Caco-2 (cell line): ENCODE measurements at regions not wholly inside any gene's neighbourhood (a gene's known extent, or its start where the extent isn't known, plus 50 kb on each side); places are given as distances from the start of the nearest gene placed in this dataset.
A peak's percentile ranks its signal among the peaks of the same experiment; 100 is the strongest.

Experiments
- BruUV-seq: library from RNA; stranded (reverse); fragments of 400-500 nt; replicated peaks from 2 replicates; lab custom pipeline; 2021; lab: Mats Ljungman, UMichigan
- CTCF ChIA-PET: fragments of 300-600 bp; sonication (Branson Sonifier 250); formaldehyde crosslinking; loops from one replicate; lab custom pipeline; 2022; ENCODE audit warnings: antibody characterized with exemption; lab: Charles Lee
- POLR2A ChIA-PET: fragments of 300-600 bp; sonication (Branson Sonifier 250); formaldehyde crosslinking; loops from one replicate; lab custom pipeline; 2022; ENCODE audit warnings: antibody characterized with exemption; lab: Charles Lee
- DNase-seq, 2 experiments: peaks; one replicate each; pipeline versions ENCODE4 v3.0.0 to v3.0.0-alpha.2; 2020 to 2022
- H3K27me3 ChIP-seq: replicated peaks from 2 replicates; pipeline ENCODE4 v1.6.0; 2011; ENCODE audit warnings: low read length; ENCODE audit not compliant: control insufficient read depth, insufficient read depth
- H3K36me3 ChIP-seq: 2 replicates; pipeline ENCODE4 v1.5.1; 2011; ENCODE audit warnings: low read length; ENCODE audit not compliant: control insufficient read depth, insufficient read depth
- H3K4me1 ChIP-seq: fragments of 250-450 bp; sonication (Bioruptor Pico); 2 replicates; pipeline ENCODE4 v1.5.1; 2020; ENCODE audit warnings: mild to moderate bottlenecking
- H3K4me3 ChIP-seq: 2 replicates; pipeline ENCODE4 v1.5.1; 2011; ENCODE audit warnings: low read depth, mild to moderate bottlenecking, control low read depth, low read length
- H3K9me3 ChIP-seq: fragments of 250-450 bp; sonication (Bioruptor Pico); 2 replicates; pipeline ENCODE4 v1.5.1; 2020; ENCODE audit warnings: mild to moderate bottlenecking, moderate library complexity
- H3K27ac Mint-ChIP-seq: one replicate; pipeline ENCODE4 v1.8.0; 2022; ENCODE audit warnings: mixed read lengths; ENCODE audit not compliant: unreplicated experiment
- H3K27me3 Mint-ChIP-seq: one replicate; pipeline ENCODE4 v1.8.0; 2022; ENCODE audit warnings: mixed read lengths; ENCODE audit not compliant: insufficient read depth, unreplicated experiment
- H3K36me3 Mint-ChIP-seq: one replicate; pipeline ENCODE4 v1.8.0; 2022; ENCODE audit warnings: mild to moderate bottlenecking, mixed read lengths; ENCODE audit not compliant: insufficient read depth, unreplicated experiment
- H3K4me1 Mint-ChIP-seq: one replicate; pipeline ENCODE4 v1.8.0; 2022; ENCODE audit warnings: low read depth, mixed read lengths; ENCODE audit not compliant: unreplicated experiment
- H3K4me3 Mint-ChIP-seq: one replicate; pipeline ENCODE4 v1.8.0; 2022; ENCODE audit warnings: mild to moderate bottlenecking, moderate library complexity, mixed read lengths; ENCODE audit not compliant: unreplicated experiment
- H3K9me3 Mint-ChIP-seq: one replicate; pipeline ENCODE4 v1.8.0; 2022; ENCODE audit warnings: mixed read lengths; ENCODE audit not compliant: unreplicated experiment
- CTCF ChIP-seq, 2 experiments: fragments of 200-600 bp in 1 of 2; IDR thresholded peaks; 1 replicate in 1 of 2; 2 replicates in 1 of 2; pipeline versions ENCODE4 v1.5.1 to v1.8.0; 2011 to 2022; ENCODE audit warnings: antibody characterized with exemption in 1 of 2, control low read depth in 1 of 2, inconsistent platforms in 1 of 2, low read depth in 1 of 2, low read length in 1 of 2, mild to moderate bottlenecking in 1 of 2, moderate library complexity in 1 of 2; ENCODE audit not compliant: insufficient read depth in 1 of 2, severe bottlenecking in 1 of 2, unreplicated experiment in 1 of 2
- intact Hi-C: fragments of 100-400 bp; cut with micrococcal nuclease; formaldehyde crosslinking; loops from one replicate; pipeline ENCODE4 v1.10.0; 2022; ENCODE audit not compliant: unreplicated experiment

GRCh38 chr2:18456026-18456425, 104.4 kb downstream of the RDH14 start:
- no peaks in the 10 kb centered on the region for H3K36me3 Mint-ChIP-seq
- TF ChIP-seq CTCF (IDR thresholded peaks at IDR 0.05; ENCODE audit: insufficient read depth in 1 of 2, low read depth in 1 of 2, low read length in 1 of 2, severe bottlenecking in 1 of 2, unreplicated experiment in 1 of 2): no peak
- no peaks in the 10 kb centered on the region; the same call in 1 of the 2 replicates for H3K27me3 ChIP-seq
- CTCF ChIA-PET: no interaction called here
- BruUV-seq: no TSS peak
- DNase-seq: no peak
- no peak overlapping the region for H3K27ac Mint-ChIP-seq
- no peaks in the 10 kb centered on the region for H3K9me3 ChIP-seq
- no peak overlapping the region for H3K4me3 Mint-ChIP-seq
- H3K9me3 Mint-ChIP-seq: no peaks in the 10 kb centered on the region
- peaks cover 13% of the 10 kb centered on the region for H3K27me3 Mint-ChIP-seq
- no peaks in the 10 kb centered on the region for H3K36me3 ChIP-seq
- intact Hi-C loops: no loop called here
- POLR2A ChIA-PET: no interaction called here
- H3K4me1 ChIP-seq: no peaks in the 10 kb centered on the region
- H3K4me3 ChIP-seq: no peak overlapping the region
- H3K4me1 Mint-ChIP-seq: no peaks in the 10 kb centered on the region

GRCh38 chr2:18455236-18455862, 105.1 kb downstream of the RDH14 start:
- intact Hi-C loops: loop anchor here (1.0 kb wide), 1 partner anchor 20 kb away; no protein-coding TSS in a partner anchor
- ChIA-PET CTCF (no interaction called here), POLR2A (no interaction called here)
- Histone ChIP-seq H3K36me3 (no peaks in the 10 kb centered on the region), H3K9me3 (no peaks in the 10 kb centered on the region), H3K4me3 (no peak overlapping the region), H3K27me3 (no peaks in the 10 kb centered on the region; the same call in 1 of the 2 replicates), H3K4me1 (no peaks in the 10 kb centered on the region)
- DNase-seq: peak in 1 of 2 experiments; percentile 40
- H3K27ac Mint-ChIP-seq: no peak overlapping the region
- no peaks in the 10 kb centered on the region for H3K36me3 Mint-ChIP-seq
- no TSS peak for BruUV-seq
- no peaks in the 10 kb centered on the region for H3K4me1 Mint-ChIP-seq
- no peak overlapping the region for H3K4me3 Mint-ChIP-seq
- peak; percentile 32 to 65 for TF ChIP-seq CTCF (IDR thresholded peaks at IDR 0.05; ENCODE audit: insufficient read depth in 1 of 2, low read depth in 1 of 2, low read length in 1 of 2, severe bottlenecking in 1 of 2, unreplicated experiment in 1 of 2)
- no peaks in the 10 kb centered on the region for H3K9me3 Mint-ChIP-seq
- peaks cover 12% of the 10 kb centered on the region for H3K27me3 Mint-ChIP-seq

- no peaks in the 10 kb centered on the region for H3K9me3 Mint-ChIP-seq
- H3K4me3 ChIP-seq: no peak overlapping the region
- ChIA-PET CTCF (no interaction called here), POLR2A (no interaction called here)
- intact Hi-C loops: loop anchor here (1.0 kb wide), 1 partner anchor 19 kb away; no protein-coding TSS in a partner anchor
- no peaks in the 10 kb centered on the region for H3K9me3 ChIP-seq
- DNase-seq: no peak
- no peaks in the 10 kb centered on the region for H3K4me1 Mint-ChIP-seq
- H3K4me1 ChIP-seq: no peaks in the 10 kb centered on the region
- H3K36me3 Mint-ChIP-seq: no peaks in the 10 kb centered on the region
- no peak for TF ChIP-seq CTCF (IDR thresholded peaks at IDR 0.05; ENCODE audit: insufficient read depth in 1 of 2, low read depth in 1 of 2, low read length in 1 of 2, severe bottlenecking in 1 of 2, unreplicated experiment in 1 of 2)
- H3K27me3 ChIP-seq: no peaks in the 10 kb centered on the region; the same call in 1 of the 2 replicates
- H3K27me3 Mint-ChIP-seq: peaks cover 12% of the 10 kb centered on the region
- H3K36me3 ChIP-seq: no peaks in the 10 kb centered on the region
- no peak overlapping the region for H3K27ac Mint-ChIP-seq
- no TSS peak for BruUV-seq
- no peak overlapping the region for H3K4me3 Mint-ChIP-seq
Observed at GRCh38 chr2:18454692-18455235, 105.7 kb downstream of the RDH14 start.
